Activated naive CD8-positive, alpha-beta T cell treated with anti-CD3 and anti-CD28 coated beads, Interleukin-2, amount 10 ng/mL, durations not matched to agents 7 days and 5 days (primary cell): ENCODE measurements at regions not wholly inside any gene's neighbourhood (a gene's known extent, or its start where the extent isn't known, plus 50 kb on each side); places are given as distances from the start of the nearest gene placed in this dataset.

Experiments used
- ATAC-seq: fragments of 150-1000 bp; cut with Tn5 transposase; one replicate; pipeline ENCODE4 v1.10.0; 2021; ENCODE audit warnings: low read depth, moderate library complexity
- POLR2A ChIA-PET: fragments of 350-600 bp; sonication (Branson Sonifier 250); formaldehyde crosslinking; loops from one replicate; lab custom pipeline; 2021; ENCODE audit warnings: antibody characterized with exemption; lab: Charles Lee
- DNase-seq: peaks from one replicate; pipeline ENCODE4 v3.0.0; 2021
- H3K27ac Mint-ChIP-seq: one replicate; pipeline ENCODE4 v1.8.0; 2022; ENCODE audit warnings: mild to moderate bottlenecking, mixed read lengths
- H3K27me3 Mint-ChIP-seq: one replicate; pipeline ENCODE4 v1.8.0; 2022; ENCODE audit warnings: mild to moderate bottlenecking, moderate library complexity, mixed read lengths
- H3K36me3 Mint-ChIP-seq: one replicate; pipeline ENCODE4 v1.8.0; 2021; ENCODE audit warnings: mild to moderate bottlenecking, mixed read lengths
- H3K4me1 Mint-ChIP-seq: one replicate; pipeline ENCODE4 v1.8.0; 2021; ENCODE audit warnings: mixed read lengths
- H3K4me3 Mint-ChIP-seq: one replicate; pipeline ENCODE4 v1.8.0; 2022; ENCODE audit warnings: mild to moderate bottlenecking, moderate library complexity, mixed read lengths
- H3K9me3 Mint-ChIP-seq: one replicate; pipeline ENCODE4 v1.8.0; 2021; ENCODE audit warnings: mixed read lengths

- H3K4me1 Mint-ChIP-seq: no peaks in the 10 kb centered on the region
- DNase-seq (no peak), ATAC-seq (no peak)
- no peaks in the 10 kb centered on the region for H3K9me3 Mint-ChIP-seq
- POLR2A ChIA-PET: no interaction called here
- no peaks in the 10 kb centered on the region for H3K27me3 Mint-ChIP-seq
- no peaks in the 10 kb centered on the region for H3K36me3 Mint-ChIP-seq
- H3K27ac Mint-ChIP-seq: no peak overlapping the region
- no peak overlapping the region for H3K4me3 Mint-ChIP-seq
Observed at GRCh38 chr12:77308056-77308455, 242.7 kb upstream of the E2F7 start.

DNA sequence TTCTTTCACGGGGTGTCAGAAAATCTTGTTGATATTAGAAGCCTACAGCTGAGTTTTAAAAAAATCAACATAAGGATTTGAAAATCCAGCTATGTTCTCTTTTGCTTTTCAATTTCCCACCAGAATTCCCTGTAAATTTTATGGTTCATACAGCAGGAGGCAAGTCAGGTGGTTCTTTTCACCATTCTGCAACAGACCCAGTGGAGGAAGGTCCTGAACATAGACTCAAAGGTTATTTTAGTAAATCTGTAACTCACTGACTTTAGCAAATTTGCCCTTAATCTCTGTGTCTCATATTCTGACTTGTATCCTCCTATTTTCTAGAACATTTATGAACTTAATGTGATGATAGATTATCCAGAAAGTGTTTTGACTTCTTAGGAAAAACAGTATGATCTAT, 235.4 kb upstream of the E2F7 start:
- Mint-ChIP-seq H3K4me3 (no peak overlapping the region), H3K4me1 (no peaks in the 10 kb centered on the region), H3K36me3 (no peaks in the 10 kb centered on the region), H3K9me3 (no peaks in the 10 kb centered on the region), H3K27ac (no peak overlapping the region), H3K27me3 (no peaks in the 10 kb centered on the region)
- no peak for ATAC-seq
- POLR2A ChIA-PET: no interaction called here
- DNase-seq: no peak

DNA sequence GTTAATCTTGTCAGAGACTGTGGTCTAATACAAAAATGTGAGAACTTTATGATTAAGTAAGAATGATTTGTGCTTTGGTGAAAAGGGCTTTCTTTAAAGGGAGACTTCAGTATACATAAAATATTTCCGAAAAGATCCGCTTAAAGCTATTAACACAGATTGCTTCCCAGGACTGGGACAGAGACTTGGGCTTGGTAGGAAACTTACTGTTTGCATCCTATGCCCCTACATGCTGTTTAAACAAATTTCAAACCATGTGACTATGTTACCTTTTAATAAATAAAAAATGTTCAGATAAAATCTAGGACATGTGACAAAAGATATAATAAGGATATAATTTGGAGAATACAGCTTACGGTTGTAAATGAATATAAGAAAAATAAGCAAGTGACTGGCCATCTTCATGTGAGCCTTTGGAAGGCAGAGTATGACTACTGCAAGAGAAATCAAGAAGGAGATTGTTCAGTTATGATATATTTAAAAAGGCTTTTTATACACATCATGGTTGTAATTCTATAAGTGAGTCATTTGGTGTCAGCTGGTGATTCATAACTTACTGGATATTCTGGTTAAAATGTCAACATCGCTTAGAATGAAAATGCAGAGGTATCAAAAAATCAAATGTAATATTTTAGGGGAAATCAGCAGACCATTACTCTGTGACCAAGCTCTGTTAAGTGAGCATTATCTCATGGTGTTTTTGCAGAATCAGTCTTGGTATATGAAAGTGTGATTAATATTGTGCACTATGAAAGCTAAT, 234.7 kb upstream of the E2F7 start:
- H3K9me3 Mint-ChIP-seq: no peaks in the 10 kb centered on the region
- no peaks in the 10 kb centered on the region for H3K27me3 Mint-ChIP-seq

DNA sequence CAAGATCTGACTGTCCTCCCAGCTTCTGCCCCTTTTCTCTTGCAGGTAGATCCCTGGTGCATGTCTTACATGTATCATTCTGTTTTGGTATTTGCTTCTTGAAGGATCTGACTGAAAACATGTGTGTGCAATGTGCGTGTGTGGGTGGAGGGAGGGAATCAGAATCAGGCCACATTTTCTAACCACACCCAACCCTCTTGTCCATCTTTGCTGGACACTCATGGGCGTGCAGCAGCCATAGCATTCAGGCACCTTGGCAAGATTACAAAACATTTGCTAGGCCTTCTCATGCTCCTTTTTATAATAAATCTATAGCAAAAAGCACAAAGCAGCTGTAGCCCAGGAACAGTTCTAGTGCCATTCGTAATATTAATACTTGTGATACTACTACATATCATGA, 233.6 kb upstream of the E2F7 start:
- Mint-ChIP-seq H3K4me3 (no peak overlapping the region), H3K27me3 (no peaks in the 10 kb centered on the region), H3K4me1 (no peaks in the 10 kb centered on the region), H3K36me3 (no peaks in the 10 kb centered on the region), H3K9me3 (no peaks in the 10 kb centered on the region), H3K27ac (no peak overlapping the region)
- POLR2A ChIA-PET: no interaction called here
- ATAC-seq (no peak), DNase-seq (no peak)

More for the DNA sequence above, 234.7 kb upstream of the E2F7 start:
- Mint-ChIP-seq H3K36me3 (no peaks in the 10 kb centered on the region), H3K4me1 (no peaks in the 10 kb centered on the region), H3K4me3 (no peak overlapping the region), H3K27ac (no peak overlapping the region)
- no peak for DNase-seq
- POLR2A ChIA-PET: no interaction called here
- no peak for ATAC-seq

DNA sequence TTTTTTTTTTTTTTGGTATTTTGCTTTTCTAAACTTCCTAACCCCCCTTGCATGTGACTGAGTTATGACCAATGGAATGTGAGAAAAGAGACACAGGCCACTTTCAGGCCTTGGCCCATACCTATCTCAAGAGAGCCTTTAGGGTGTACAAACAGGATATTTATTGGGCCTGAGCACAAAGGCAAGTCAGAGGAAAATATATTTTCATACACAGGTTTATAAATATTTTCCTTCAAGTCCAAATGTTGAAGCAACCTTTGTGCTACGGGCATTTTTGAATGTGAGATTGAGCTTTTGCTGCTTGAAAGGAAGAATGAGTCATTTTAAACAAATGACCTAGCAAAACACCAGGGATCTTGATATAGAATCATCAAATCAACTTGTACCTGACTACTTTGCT, 228.6 kb upstream of the E2F7 start:
- Mint-ChIP-seq H3K4me1 (no peaks in the 10 kb centered on the region), H3K4me3 (no peak overlapping the region), H3K27me3 (no peaks in the 10 kb centered on the region), H3K36me3 (no peaks in the 10 kb centered on the region), H3K27ac (no peak overlapping the region), H3K9me3 (peaks cover 2% of the 10 kb centered on the region)
- ATAC-seq (no peak), DNase-seq (no peak)
- POLR2A ChIA-PET: no interaction called here

- Mint-ChIP-seq H3K4me3 (no peak overlapping the region), H3K9me3 (no peaks in the 10 kb centered on the region), H3K27ac (no peak overlapping the region), H3K4me1 (no peaks in the 10 kb centered on the region), H3K27me3 (no peaks in the 10 kb centered on the region), H3K36me3 (no peaks in the 10 kb centered on the region)
- POLR2A ChIA-PET: no interaction called here
- no peak for ATAC-seq
- no peak for DNase-seq
Observed at GRCh38 chr12:77274926-77275325, 209.6 kb upstream of the E2F7 start.

DNA sequence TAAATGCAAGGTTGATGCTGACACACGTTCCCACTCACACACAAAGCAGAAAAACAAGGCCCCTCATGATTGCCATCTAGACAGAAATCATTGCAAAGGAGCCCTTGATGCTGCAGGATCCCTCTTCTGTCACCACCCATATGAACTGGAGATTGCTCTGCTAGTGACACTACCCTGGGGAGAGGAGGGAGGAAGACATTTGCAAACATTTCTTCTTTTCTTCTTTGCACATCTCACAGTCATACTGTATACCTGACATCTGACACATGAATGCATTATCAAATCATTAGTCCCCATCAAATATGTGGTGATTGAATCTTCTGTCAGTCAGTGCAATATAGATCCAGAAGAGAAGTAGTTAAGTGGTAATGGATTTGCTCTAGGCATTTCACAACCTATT, 208.5 kb upstream of the E2F7 start:
- no peak overlapping the region for H3K4me3 Mint-ChIP-seq
- POLR2A ChIA-PET: no interaction called here
- no peak overlapping the region for H3K27ac Mint-ChIP-seq
- no peaks in the 10 kb centered on the region for H3K36me3 Mint-ChIP-seq
- DNase-seq (no peak), ATAC-seq (no peak)
- no peaks in the 10 kb centered on the region for H3K4me1 Mint-ChIP-seq
- no peaks in the 10 kb centered on the region for H3K27me3 Mint-ChIP-seq
- H3K9me3 Mint-ChIP-seq: no peaks in the 10 kb centered on the region

- Mint-ChIP-seq H3K27ac (no peak overlapping the region), H3K4me1 (no peaks in the 10 kb centered on the region)
- POLR2A ChIA-PET: no interaction called here
Observed at GRCh38 chr12:77256956-77257355, 191.6 kb upstream of the E2F7 start.

GRCh38 chr12:77253321-77253720, 188.0 kb upstream of the E2F7 start:
- DNase-seq: no peak
- POLR2A ChIA-PET: no interaction called here
- Mint-ChIP-seq H3K4me1 (no peaks in the 10 kb centered on the region), H3K9me3 (no peaks in the 10 kb centered on the region), H3K4me3 (no peak overlapping the region), H3K27me3 (no peaks in the 10 kb centered on the region), H3K27ac (no peak overlapping the region), H3K36me3 (no peaks in the 10 kb centered on the region)
- ATAC-seq: no peak

More at GRCh38 chr12:77256956-77257355, 191.6 kb upstream of the E2F7 start:
- ATAC-seq (no peak), DNase-seq (no peak)
- H3K9me3 Mint-ChIP-seq: no peaks in the 10 kb centered on the region
- no peak overlapping the region for H3K4me3 Mint-ChIP-seq
- no peaks in the 10 kb centered on the region for H3K36me3 Mint-ChIP-seq
- H3K27me3 Mint-ChIP-seq: no peaks in the 10 kb centered on the region

DNA sequence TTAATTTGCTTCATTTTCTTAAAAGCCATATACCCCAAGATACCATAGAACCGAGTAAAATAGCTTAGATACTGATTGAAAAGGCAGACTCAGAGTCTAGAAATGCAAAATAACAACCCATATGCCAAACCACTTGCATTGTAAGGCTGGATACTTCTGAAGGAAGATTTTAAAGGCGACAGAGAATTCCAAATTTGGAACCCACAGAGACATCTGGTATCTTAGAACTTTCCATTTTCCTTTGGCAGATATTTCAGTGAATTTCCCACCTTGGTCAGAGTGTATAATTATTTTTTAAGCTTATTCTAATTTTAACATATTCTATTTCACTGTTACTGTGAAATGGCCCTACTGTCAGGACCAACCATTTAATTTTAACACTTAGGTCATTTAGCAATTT, 186.4 kb upstream of the E2F7 start:
- no peak for ATAC-seq
- POLR2A ChIA-PET: no interaction called here

DNA sequence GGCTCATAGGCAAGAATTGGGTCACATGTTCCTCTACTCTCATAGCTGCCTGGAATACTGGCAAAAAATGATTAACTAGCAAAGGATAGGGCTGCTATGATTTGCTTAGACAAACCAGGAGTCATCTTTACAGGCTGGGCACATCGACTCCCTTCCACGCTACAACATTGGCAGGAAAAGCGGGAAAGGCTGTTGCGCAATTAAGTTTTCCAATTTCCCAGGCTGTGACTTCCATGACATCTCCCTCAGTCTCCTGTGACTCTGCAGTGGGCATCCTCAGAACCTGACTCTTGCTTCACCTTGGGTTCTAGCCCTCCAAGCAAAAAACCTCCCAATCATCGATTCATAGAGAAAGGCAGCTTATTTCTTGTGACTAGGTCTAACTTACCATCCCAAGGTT, 184.5 kb upstream of the E2F7 start:
- POLR2A ChIA-PET: no interaction called here
- Mint-ChIP-seq H3K36me3 (no peaks in the 10 kb centered on the region), H3K4me3 (no peak overlapping the region), H3K27ac (no peak overlapping the region), H3K4me1 (no peaks in the 10 kb centered on the region), H3K9me3 (no peaks in the 10 kb centered on the region), H3K27me3 (no peaks in the 10 kb centered on the region)
- no peak for ATAC-seq
- DNase-seq: no peak

More for the DNA sequence above, 186.4 kb upstream of the E2F7 start:
- Mint-ChIP-seq H3K36me3 (no peaks in the 10 kb centered on the region), H3K4me3 (no peak overlapping the region), H3K9me3 (no peaks in the 10 kb centered on the region), H3K4me1 (no peaks in the 10 kb centered on the region), H3K27me3 (no peaks in the 10 kb centered on the region), H3K27ac (no peak overlapping the region)
- DNase-seq: no peak

GRCh38 chr12:77248036-77248435, 182.7 kb upstream of the E2F7 start:
- DNase-seq (no peak), ATAC-seq (no peak)
- Mint-ChIP-seq H3K4me1 (no peaks in the 10 kb centered on the region), H3K9me3 (no peaks in the 10 kb centered on the region), H3K4me3 (no peak overlapping the region), H3K27me3 (no peaks in the 10 kb centered on the region), H3K27ac (no peak overlapping the region), H3K36me3 (no peaks in the 10 kb centered on the region)
- POLR2A ChIA-PET: no interaction called here

DNA sequence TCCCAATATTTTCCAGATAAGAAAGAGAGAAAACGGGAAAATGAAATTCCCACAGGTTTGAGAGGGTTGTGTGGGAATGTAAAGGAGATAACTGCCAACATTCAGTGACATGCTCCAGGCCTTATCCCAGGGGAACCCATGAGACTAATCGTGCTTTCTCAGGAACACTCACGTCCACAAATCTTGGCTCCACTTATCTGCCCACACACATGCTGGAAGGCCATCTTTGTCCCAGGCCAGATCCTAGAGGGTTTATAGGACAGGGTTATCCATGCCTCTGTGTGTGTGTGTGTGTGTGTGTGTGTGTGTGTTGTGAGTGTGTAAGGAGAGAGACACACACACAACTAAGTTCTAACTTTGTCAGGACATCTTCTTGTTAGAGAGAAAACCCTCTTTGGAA, 182.2 kb upstream of the E2F7 start:
- Mint-ChIP-seq H3K27me3 (no peaks in the 10 kb centered on the region), H3K4me3 (no peak overlapping the region), H3K9me3 (no peaks in the 10 kb centered on the region), H3K36me3 (no peaks in the 10 kb centered on the region), H3K27ac (no peak overlapping the region), H3K4me1 (no peaks in the 10 kb centered on the region)
- POLR2A ChIA-PET: no interaction called here
- DNase-seq (no peak), ATAC-seq (no peak)

DNA sequence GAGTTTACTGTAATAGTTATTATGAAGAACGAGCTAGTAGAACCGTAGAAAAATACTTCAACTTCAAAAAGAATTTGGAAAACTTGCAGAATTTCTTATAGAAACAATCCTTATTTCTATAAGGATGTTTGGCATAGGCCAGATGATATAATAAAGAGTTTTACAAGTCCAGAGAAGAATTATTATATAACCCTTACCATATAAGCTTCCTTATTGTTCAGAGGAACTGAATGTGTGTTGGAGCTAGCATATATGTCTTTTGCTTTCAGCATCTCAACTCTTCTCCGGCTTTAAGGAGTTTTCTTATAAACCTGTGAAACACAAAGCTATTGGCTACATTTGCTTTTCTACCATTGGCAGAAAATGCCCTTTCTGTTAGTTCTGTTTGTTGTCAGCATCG, 178.0 kb upstream of the E2F7 start:
- POLR2A ChIA-PET: no interaction called here
- no peaks in the 10 kb centered on the region for H3K9me3 Mint-ChIP-seq
- no peaks in the 10 kb centered on the region for H3K27me3 Mint-ChIP-seq
- no peaks in the 10 kb centered on the region for H3K4me1 Mint-ChIP-seq
- H3K27ac Mint-ChIP-seq: no peak overlapping the region
- H3K4me3 Mint-ChIP-seq: no peak overlapping the region
- ATAC-seq (no peak), DNase-seq (no peak)
- H3K36me3 Mint-ChIP-seq: no peaks in the 10 kb centered on the region

GRCh38 chr12:77239617-77240016, 174.2 kb upstream of the E2F7 start:
- DNase-seq (no peak), ATAC-seq (no peak)
- Mint-ChIP-seq H3K27ac (no peak overlapping the region), H3K4me3 (no peak overlapping the region), H3K4me1 (no peaks in the 10 kb centered on the region), H3K36me3 (no peaks in the 10 kb centered on the region), H3K9me3 (no peaks in the 10 kb centered on the region), H3K27me3 (no peaks in the 10 kb centered on the region)
- POLR2A ChIA-PET: no interaction called here
